ENCODE measurements at regions not wholly inside any gene's neighbourhood (a gene's known extent, or its start where the extent isn't known, plus 50 kb on each side); places are given as distances from the start of the nearest gene placed in this dataset.

DNA sequence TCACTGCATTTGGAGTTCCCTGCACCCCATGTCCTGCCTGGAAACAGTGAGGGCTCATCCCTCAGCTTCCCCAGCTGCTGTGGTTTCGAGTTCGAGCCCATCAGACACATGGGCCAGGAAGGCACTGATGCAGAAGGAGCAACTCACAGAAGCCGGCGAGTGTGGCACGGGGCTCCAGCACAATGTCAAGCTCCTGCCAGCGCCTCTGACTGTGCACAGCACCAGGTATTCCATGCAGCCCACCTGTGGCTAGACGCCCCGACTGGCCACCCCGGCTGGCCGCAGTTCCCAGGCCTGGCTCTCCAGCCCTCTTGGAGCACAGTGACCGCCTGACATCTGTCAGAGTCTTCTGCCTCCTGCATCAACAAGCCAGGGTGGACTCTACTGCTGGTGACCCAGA is 419.4 kb downstream of the SHANK2 start:
- CTCF ChIA-PET = no interaction called here
- POLR2A ChIA-PET = no interaction called here
- no peak for TF ChIP-seq TARDBP (IDR thresholded peaks at IDR 0.05)
- TF ChIP-seq HDGF (IDR thresholded peaks at IDR 0.05; ENCODE audit: borderline replicate concordance) = no peak
- TF ChIP-seq SP1 (IDR thresholded peaks at IDR 0.05) = no peak
- no peak for TF ChIP-seq LEF1 (IDR thresholded peaks at IDR 0.05; ENCODE audit: borderline replicate concordance)
- no peak for TF ChIP-seq BHLHE40 (IDR thresholded peaks at IDR 0.05; ENCODE audit: borderline replicate concordance)
- TF ChIP-seq L3MBTL2 (conservative IDR thresholded peaks at IDR 0.05) = no peak
- TF ChIP-seq NFRKB (IDR thresholded peaks at IDR 0.05) = no peak
- TF ChIP-seq PKNOX1 (IDR thresholded peaks at IDR 0.05) = no peak
- TF ChIP-seq FOXA1 (IDR thresholded peaks at IDR 0.05) = no peak
- no peak for TF ChIP-seq SUZ12 (IDR thresholded peaks at IDR 0.05)
- no peak for TF ChIP-seq FOXM1 (IDR thresholded peaks at IDR 0.05; ENCODE audit: borderline replicate concordance)
- no peak for TF ChIP-seq ELF4 (IDR thresholded peaks at IDR 0.05)
- TF ChIP-seq ARNT (IDR thresholded peaks at IDR 0.05) = no peak
- TF ChIP-seq FOXK2 (IDR thresholded peaks at IDR 0.05) = no peak
- TF ChIP-seq ZNF384 (IDR thresholded peaks at IDR 0.05) = no peak
- TF ChIP-seq CTBP1 (IDR thresholded peaks at IDR 0.05; ENCODE audit: borderline replicate concordance) = no peak
- no peak for DNase-seq (ENCODE audit: extremely low spot score)

DNA sequence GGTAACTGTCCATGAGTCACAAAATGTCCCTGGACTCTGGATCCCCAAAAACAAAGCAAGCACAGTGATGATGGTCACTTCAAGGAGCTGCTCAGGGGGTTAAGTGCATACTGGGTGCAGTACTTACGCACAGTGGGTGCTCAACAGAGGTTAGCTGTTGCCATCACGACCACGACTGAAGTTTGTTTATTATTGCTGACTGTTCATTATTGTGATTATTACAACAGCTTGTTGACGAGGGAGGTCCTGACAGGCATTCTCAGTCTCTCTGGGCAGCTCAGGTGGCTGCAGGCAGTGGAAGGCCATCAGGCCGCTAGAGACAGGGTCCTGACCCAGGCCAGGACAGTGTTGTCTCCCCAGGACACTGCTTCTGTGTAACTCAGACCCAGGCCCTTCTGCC is 418.8 kb downstream of the SHANK2 start:
- no peak for DNase-seq (ENCODE audit: extremely low spot score)
- ChIA-PET POLR2A (no interaction called here), CTCF (no interaction called here)
- TF ChIP-seq TARDBP (IDR thresholded peaks at IDR 0.05) = no peak
- no peak for TF ChIP-seq FOXA1 (IDR thresholded peaks at IDR 0.05)
- no peak for TF ChIP-seq ELF4 (IDR thresholded peaks at IDR 0.05)
- no peak for TF ChIP-seq LEF1 (IDR thresholded peaks at IDR 0.05; ENCODE audit: borderline replicate concordance)
- TF ChIP-seq FOXM1 (IDR thresholded peaks at IDR 0.05; ENCODE audit: borderline replicate concordance) = no peak
- no peak for TF ChIP-seq L3MBTL2 (conservative IDR thresholded peaks at IDR 0.05)
- TF ChIP-seq ZNF384 (IDR thresholded peaks at IDR 0.05) = no peak
- no peak for TF ChIP-seq FOXK2 (IDR thresholded peaks at IDR 0.05)
- no peak for TF ChIP-seq SUZ12 (IDR thresholded peaks at IDR 0.05)
- no peak for TF ChIP-seq HDGF (IDR thresholded peaks at IDR 0.05; ENCODE audit: borderline replicate concordance)
- TF ChIP-seq PKNOX1 (IDR thresholded peaks at IDR 0.05) = no peak
- no peak for TF ChIP-seq SP1 (IDR thresholded peaks at IDR 0.05)
- no peak for TF ChIP-seq BHLHE40 (IDR thresholded peaks at IDR 0.05; ENCODE audit: borderline replicate concordance)
- TF ChIP-seq ARNT (IDR thresholded peaks at IDR 0.05) = no peak
- no peak for TF ChIP-seq NFRKB (IDR thresholded peaks at IDR 0.05)
- TF ChIP-seq CTBP1 (IDR thresholded peaks at IDR 0.05; ENCODE audit: borderline replicate concordance) = no peak

DNA sequence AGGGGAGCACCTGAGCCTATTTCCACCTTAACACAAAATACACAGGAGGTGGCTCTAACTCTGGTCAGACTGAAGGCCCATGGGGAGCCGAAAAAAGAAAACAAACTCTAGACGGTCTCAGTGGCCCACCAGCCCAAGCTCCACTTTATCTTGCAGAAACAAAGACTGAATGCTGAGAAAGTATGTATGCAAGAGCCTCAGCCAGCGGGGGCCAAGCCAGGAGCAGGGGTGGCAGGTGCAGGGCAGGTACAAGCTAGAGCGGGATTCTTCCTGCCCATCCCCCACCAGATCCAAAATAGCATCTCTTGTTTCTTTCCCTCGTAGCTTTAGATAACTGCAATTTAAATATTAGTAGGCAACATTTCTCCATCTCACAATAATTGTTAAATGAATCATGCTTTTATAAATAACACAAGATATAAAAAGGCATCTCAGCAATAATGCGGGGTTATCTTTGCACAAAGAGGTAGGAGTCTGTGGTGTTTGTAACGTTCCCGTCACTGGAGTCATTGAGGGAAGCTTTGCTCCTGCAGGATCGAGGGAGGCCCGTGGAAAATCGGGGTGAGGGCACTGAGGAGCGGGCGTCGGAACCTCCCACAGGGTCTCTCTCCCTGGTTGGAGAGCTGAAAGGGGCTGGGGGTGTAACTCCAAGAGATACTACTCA is 418.0 kb downstream of the SHANK2 start:
- POLR2A ChIA-PET = no interaction called here
- no peak for TF ChIP-seq ZNF384 (IDR thresholded peaks at IDR 0.05)
- no peak for TF ChIP-seq ELF4 (IDR thresholded peaks at IDR 0.05)
- TF ChIP-seq FOXM1 (IDR thresholded peaks at IDR 0.05; ENCODE audit: borderline replicate concordance) = no peak
- TF ChIP-seq TARDBP (IDR thresholded peaks at IDR 0.05) = no peak
- no peak for TF ChIP-seq L3MBTL2 (conservative IDR thresholded peaks at IDR 0.05)
- no peak for TF ChIP-seq SP1 (IDR thresholded peaks at IDR 0.05)
- no peak for TF ChIP-seq SUZ12 (IDR thresholded peaks at IDR 0.05)
- TF ChIP-seq FOXA1 (IDR thresholded peaks at IDR 0.05) = no peak
- no peak for TF ChIP-seq CTBP1 (IDR thresholded peaks at IDR 0.05; ENCODE audit: borderline replicate concordance)
- no peak for TF ChIP-seq HDGF (IDR thresholded peaks at IDR 0.05; ENCODE audit: borderline replicate concordance)
- no peak for TF ChIP-seq PKNOX1 (IDR thresholded peaks at IDR 0.05)
- no peak for TF ChIP-seq ARNT (IDR thresholded peaks at IDR 0.05)
- TF ChIP-seq NFRKB (IDR thresholded peaks at IDR 0.05) = no peak
- no peak for TF ChIP-seq LEF1 (IDR thresholded peaks at IDR 0.05; ENCODE audit: borderline replicate concordance)
- TF ChIP-seq BHLHE40 (IDR thresholded peaks at IDR 0.05; ENCODE audit: borderline replicate concordance) = no peak
- TF ChIP-seq FOXK2 (IDR thresholded peaks at IDR 0.05) = no peak
- no peak for DNase-seq (ENCODE audit: extremely low spot score)
- CTCF ChIA-PET = no interaction called here

DNA sequence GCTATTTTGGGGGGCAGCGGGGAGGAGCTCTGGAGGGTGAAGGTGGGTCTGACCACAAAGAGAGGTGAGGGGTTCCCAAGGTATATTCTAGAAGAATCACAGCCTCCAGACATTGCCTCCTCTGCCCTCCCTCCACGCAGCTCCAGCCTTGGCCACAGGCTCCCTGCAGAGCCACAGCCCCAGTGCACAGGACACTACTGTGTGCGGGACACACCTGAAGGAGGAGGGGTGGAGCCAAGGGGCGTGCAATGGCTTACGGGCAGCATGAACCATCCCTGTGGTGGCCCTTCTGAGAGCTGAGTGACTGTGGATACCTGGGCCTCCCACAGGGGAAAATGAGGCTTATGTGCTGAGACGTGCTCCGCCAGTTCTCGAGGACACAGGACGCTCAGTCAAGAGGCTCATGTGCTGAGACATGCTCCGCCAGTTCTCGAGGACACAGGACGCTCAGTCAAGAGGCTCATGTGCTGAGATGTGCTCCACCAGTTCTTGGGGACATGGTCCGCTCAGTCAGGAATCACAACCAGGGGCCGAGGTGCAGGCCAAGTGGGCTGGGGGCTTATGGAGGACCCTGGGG is 417.3 kb downstream of the SHANK2 start:
- ChIA-PET POLR2A (no interaction called here), CTCF (no interaction called here)
- TF ChIP-seq PKNOX1 (IDR thresholded peaks at IDR 0.05) = no peak
- no peak for TF ChIP-seq L3MBTL2 (conservative IDR thresholded peaks at IDR 0.05)
- TF ChIP-seq CTBP1 (IDR thresholded peaks at IDR 0.05; ENCODE audit: borderline replicate concordance) = no peak
- TF ChIP-seq FOXM1 (IDR thresholded peaks at IDR 0.05; ENCODE audit: borderline replicate concordance) = no peak
- TF ChIP-seq NFRKB (IDR thresholded peaks at IDR 0.05) = no peak
- no peak for TF ChIP-seq LEF1 (IDR thresholded peaks at IDR 0.05; ENCODE audit: borderline replicate concordance)
- TF ChIP-seq SP1 (IDR thresholded peaks at IDR 0.05) = no peak
- no peak for DNase-seq (ENCODE audit: extremely low spot score)

DNA sequence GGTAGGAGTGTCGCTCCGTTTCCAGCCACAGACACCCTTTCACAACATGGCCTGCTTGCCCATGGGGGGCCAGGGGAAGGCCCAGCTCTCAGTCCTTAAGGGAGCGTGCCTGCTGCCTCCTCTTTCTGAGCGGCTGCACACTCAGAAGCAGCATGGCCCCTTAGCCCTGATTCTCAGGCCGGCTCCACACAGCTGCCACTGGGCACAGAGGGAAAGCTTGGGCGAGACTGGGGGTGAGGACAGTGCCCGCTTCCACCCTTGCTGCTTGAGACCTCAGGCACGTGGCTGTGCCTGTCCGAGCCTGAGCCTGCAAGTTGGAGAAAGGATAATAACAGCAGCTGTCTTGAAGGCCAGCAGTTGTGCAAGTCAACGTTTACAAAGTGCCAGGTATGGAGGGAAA is 416.3 kb downstream of the SHANK2 start:
- POLR2A ChIA-PET = no interaction called here
- no peak for DNase-seq (ENCODE audit: extremely low spot score)
- TF ChIP-seq NFRKB (IDR thresholded peaks at IDR 0.05) (no peak), HDGF (IDR thresholded peaks at IDR 0.05; ENCODE audit: borderline replicate concordance) (no peak), LEF1 (IDR thresholded peaks at IDR 0.05; ENCODE audit: borderline replicate concordance) (no peak), SUZ12 (IDR thresholded peaks at IDR 0.05) (no peak), FOXA1 (IDR thresholded peaks at IDR 0.05) (no peak), ELF4 (IDR thresholded peaks at IDR 0.05) (no peak), SP1 (IDR thresholded peaks at IDR 0.05) (no peak)
- CTCF ChIA-PET = no interaction called here

Measured in HEK293T (cell line).